H1 (cell line): ENCODE measurements at regions not wholly inside any gene's neighbourhood (a gene's known extent, or its start where the extent isn't known, plus 50 kb on each side); places are given as distances from the start of the nearest gene placed in this dataset.

ENCODE experiments used
- CTCF ChIA-PET: fragments of 300-600 bp; sonication (Branson Sonifier 250); formaldehyde crosslinking; loops from one replicate; lab custom pipeline; 2021; ENCODE audit not compliant: partially characterized antibody; lab: Charles Lee
- POLR2A ChIA-PET: fragments of 300-600 bp; sonication (Branson Sonifier 250); formaldehyde crosslinking; loops from one replicate; lab custom pipeline; 2021; ENCODE audit warnings: inconsistent platforms; ENCODE audit not compliant: partially characterized antibody; lab: Charles Lee
- DNase-seq, 2 experiments: peaks; one replicate each; pipeline versions ENCODE4 v3.0.0 to v3.0.0-alpha.2; 2010 to 2022; ENCODE audit warnings: low spot score in 2 of 2, low read depth in 1 of 2, mixed read lengths in 1 of 2
- FAIRE-seq: peaks from 2 replicates; lab custom pipeline; 2011; peaks lifted over from hg19 to GRCh38; lab: Jason Lieb, UNC
- H2AFZ ChIP-seq: 2 replicates; pipeline ENCODE4 v1.8.1; 2012; ENCODE audit warnings: low read length, inconsistent platforms
- H2AK5ac ChIP-seq: 2 replicates; pipeline ENCODE4 v1.6.1; 2013; ENCODE audit warnings: low read depth, low read length
- H2BK120ac ChIP-seq: replicated peaks from 2 replicates; pipeline ENCODE3; 2013; ENCODE audit warnings: low read depth, low read length, inconsistent platforms
- H2BK12ac ChIP-seq: 2 replicates; pipeline ENCODE4 v1.6.1; 2013; ENCODE audit warnings: low read depth, low read length
- H2BK15ac ChIP-seq: 2 replicates; pipeline ENCODE4 v1.6.1; 2013; ENCODE audit warnings: low read length
- H2BK20ac ChIP-seq: 2 replicates; pipeline ENCODE4 v1.6.1; 2013; ENCODE audit warnings: low read length
- H2BK5ac ChIP-seq: 2 replicates; pipeline ENCODE4 v1.6.1; 2013; ENCODE audit warnings: low read depth, low read length
- H3K14ac ChIP-seq: 2 replicates; pipeline ENCODE4 v1.6.1; 2013; ENCODE audit warnings: inconsistent platforms; ENCODE audit not compliant: insufficient read length
- H3K18ac ChIP-seq: 2 replicates; pipeline ENCODE4 v1.6.1; 2013; ENCODE audit warnings: low read length; ENCODE audit errors: extremely low read depth
- H3K23ac ChIP-seq: 2 replicates; pipeline ENCODE4 v1.6.1; 2013; ENCODE audit warnings: inconsistent platforms; ENCODE audit not compliant: insufficient read length
- H3K23me2 ChIP-seq: 2 replicates; pipeline ENCODE4 v1.6.1; 2013; ENCODE audit warnings: low read depth, low read length
- H3K27ac ChIP-seq: 2 replicates; pipeline ENCODE4 v1.6.1; 2011; ENCODE audit warnings: low read depth, low read length, inconsistent platforms
- H3K27me3 ChIP-seq, 4 experiments: replicated peaks in 1 of 4; 1 replicate in 1 of 4; 2 replicates in 3 of 4; pipeline versions ENCODE4 v1.6.1 to v1.8.1; 2011 to 2013; ENCODE audit warnings: low read length in 3 of 4, mild to moderate bottlenecking in 3 of 4, inconsistent platforms in 2 of 4, mixed read lengths in 2 of 4, moderate library complexity in 1 of 4; ENCODE audit not compliant: control insufficient read depth in 3 of 4, insufficient read depth in 3 of 4; ENCODE audit errors: extremely low read depth in 1 of 4
- H3K36me3 ChIP-seq, 4 experiments: 2 replicates each; pipeline versions ENCODE4 v1.6.1 to v1.8.1; 2011 to 2013; ENCODE audit warnings: mild to moderate bottlenecking in 4 of 4, low read length in 3 of 4, moderate library complexity in 2 of 4, control low read depth in 1 of 4, inconsistent platforms in 1 of 4; ENCODE audit not compliant: insufficient read depth in 4 of 4, control insufficient read depth in 2 of 4
- H3K4ac ChIP-seq: replicated peaks from 2 replicates; pipeline ENCODE3; 2013; ENCODE audit warnings: low read length, low read depth, mixed read lengths, inconsistent platforms; ENCODE audit not compliant: insufficient read length
- H3K4me1 ChIP-seq, 4 experiments: replicated peaks in 1 of 4; 1 replicate in 1 of 4; 2 replicates in 3 of 4; pipeline versions ENCODE4 v1.6.1 to v1.8.1; 2011 to 2013; ENCODE audit warnings: low read length in 3 of 4, inconsistent platforms in 2 of 4, mixed read lengths in 1 of 4; ENCODE audit not compliant: insufficient read depth in 4 of 4, control insufficient read depth in 3 of 4
- H3K4me2 ChIP-seq, 2 experiments: 2 replicates each; pipeline versions ENCODE4 v1.6.1 to v1.8.1; 2011 to 2013; ENCODE audit warnings: low read depth in 2 of 2, low read length in 2 of 2, control low read depth in 1 of 2, inconsistent platforms in 1 of 2, mild to moderate bottlenecking in 1 of 2; ENCODE audit not compliant: insufficient read depth in 1 of 2
- H3K4me3 ChIP-seq, 4 experiments: fragments of 200-600, 300-600 bp in 1 of 4; sonication (generic), shearing (Covaris generic), sonication (Bioruptor Twin) in 1 of 4; 2 replicates each; pipeline versions ENCODE4 v1.5.1 to v1.8.1; 2011 to 2016; ENCODE audit warnings: low read length in 4 of 4, low read depth in 3 of 4, control low read depth in 2 of 4, inconsistent platforms in 2 of 4, mild to moderate bottlenecking in 2 of 4, mixed read lengths in 1 of 4, moderate library complexity in 1 of 4; ENCODE audit not compliant: insufficient read depth in 2 of 4; ENCODE audit errors: extremely low read depth in 1 of 4
- H3K56ac ChIP-seq: replicated peaks from 2 replicates; pipeline ENCODE3; 2013; ENCODE audit warnings: low read depth, mild to moderate bottlenecking, mixed read lengths, low read length, inconsistent platforms; ENCODE audit not compliant: insufficient read length
- H3K79me1 ChIP-seq: 2 replicates; pipeline ENCODE4 v1.6.1; 2013; ENCODE audit warnings: low read depth, low read length, control low read depth
- H3K79me2 ChIP-seq, 2 experiments: 2 replicates each; pipeline versions ENCODE4 v1.6.1 to v1.8.1; 2012 to 2013; ENCODE audit warnings: low read length in 2 of 2, mild to moderate bottlenecking in 2 of 2, inconsistent platforms in 1 of 2; ENCODE audit not compliant: insufficient read depth in 2 of 2, control insufficient read depth in 1 of 2
- H3K9ac ChIP-seq, 4 experiments: replicated peaks in 1 of 4; 1 replicate in 1 of 4; 2 replicates in 3 of 4; pipeline versions ENCODE4 v1.6.1 to v1.8.1; 2011 to 2013; ENCODE audit warnings: low read depth in 3 of 4, low read length in 3 of 4, control low read depth in 2 of 4, mild to moderate bottlenecking in 2 of 4, moderate library complexity in 2 of 4, inconsistent platforms in 1 of 4; ENCODE audit errors: extremely low read depth in 1 of 4
- H3K9me3 ChIP-seq, 2 experiments: 2 replicates each; pipeline versions ENCODE4 v1.6.1 to v1.8.1; 2012 to 2013; ENCODE audit warnings: mild to moderate bottlenecking in 2 of 2, moderate library complexity in 2 of 2, control low read depth in 1 of 2, inconsistent platforms in 1 of 2, low read depth in 1 of 2, low read length in 1 of 2, mixed read lengths in 1 of 2; ENCODE audit not compliant: insufficient read depth in 2 of 2
- H4K20me1 ChIP-seq, 2 experiments: replicated peaks in 1 of 2; 2 replicates each; pipeline versions ENCODE3 to v1.8.1; 2011 to 2013; ENCODE audit warnings: inconsistent platforms in 2 of 2, low read length in 2 of 2, mild to moderate bottlenecking in 1 of 2; ENCODE audit not compliant: insufficient read depth in 2 of 2, control insufficient read depth in 1 of 2
- H4K5ac ChIP-seq: 2 replicates; pipeline ENCODE4 v1.6.1; 2013; ENCODE audit warnings: low read length, low read depth, mixed read lengths, inconsistent platforms; ENCODE audit not compliant: insufficient read length
- H4K8ac ChIP-seq: 2 replicates; pipeline ENCODE4 v1.8.0; 2013; ENCODE audit warnings: mild to moderate bottlenecking, moderate library complexity, low read length, inconsistent platforms; ENCODE audit not compliant: insufficient read depth; ENCODE audit errors: extremely low read depth
- H4K91ac ChIP-seq: replicated peaks from 2 replicates; pipeline ENCODE3; 2013; ENCODE audit warnings: low read length, mixed read lengths, inconsistent platforms; ENCODE audit not compliant: insufficient read length
- ZNF274 ChIP-seq: IDR thresholded peaks from 2 replicates; pipeline ENCODE4 v1.7.0; 2012; ENCODE audit warnings: low read length, borderline replicate concordance; ENCODE audit errors: extremely low read depth
- WGBS, 2 experiments: shearing (Covaris generic) in 1 of 2; methylation state at CpG; one replicate each; pipeline versions ENCODE4 v1.1.6 to v1.1.7; 2013 to 2015; ENCODE audit warnings: low lambda C conversion rate in 2 of 2, mixed read lengths in 2 of 2, inconsistent platforms in 1 of 2, low coverage in 1 of 2, missing lambda C conversion rate in 1 of 2; ENCODE audit not compliant: insufficient replicate concordance in 2 of 2, insufficient coverage in 1 of 2, insufficient read length in 1 of 2; ENCODE audit errors: extremely low coverage in 1 of 2, missing lambda C conversion rate in 1 of 2; 5-methylcytosine and 5-hydroxymethylcytosine counted together

DNA sequence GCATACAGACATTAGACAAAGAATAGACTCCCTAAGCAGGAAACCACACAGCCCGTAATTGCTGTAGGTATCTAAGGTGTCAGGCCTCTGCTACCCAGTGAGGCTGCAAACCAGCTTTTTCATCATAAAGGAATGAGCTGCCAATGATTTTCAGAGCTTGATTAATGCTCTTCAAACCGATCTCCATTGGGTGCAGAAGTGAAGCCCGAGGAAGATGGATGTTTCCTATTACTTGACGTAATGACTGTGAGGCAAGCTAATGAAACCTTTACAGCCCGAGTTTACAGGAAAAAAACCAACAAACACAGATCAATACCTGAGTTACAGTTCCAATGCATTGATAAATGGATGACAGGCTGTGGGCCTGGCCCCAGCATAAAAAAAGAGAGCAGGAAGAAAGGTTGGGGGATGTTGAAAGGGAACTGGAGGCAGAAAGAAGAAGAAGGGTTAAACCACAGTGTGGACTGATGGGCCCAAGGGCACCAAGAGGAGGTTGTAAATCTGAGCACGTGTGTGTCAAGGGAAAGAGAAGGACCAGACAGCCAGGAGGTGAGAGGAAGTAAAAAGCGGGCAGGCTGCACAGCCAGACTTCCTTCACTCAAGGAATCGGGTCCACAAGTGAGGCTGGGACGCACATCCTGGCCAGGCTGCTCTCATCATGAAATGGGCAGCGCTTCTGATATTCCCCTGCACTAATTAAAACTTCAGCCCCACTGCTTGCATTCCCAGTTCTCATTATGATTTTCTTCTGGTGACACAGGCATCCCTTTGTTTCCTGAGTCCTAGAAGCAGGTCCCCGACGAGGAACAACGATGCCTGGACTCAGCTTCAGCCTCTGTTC lies 70.6 kb upstream of the NTM start:
- no peak overlapping the region for H4K5ac ChIP-seq
- 91% methylated on average over 13 of the region's 13 CpGs; no CpG with 5 or more reads in 1 of the 2 experiments for WGBS, 2 experiments
- peaks cover 0 to 11% (median 2%) of the 10 kb centered on the region in 4 experiments; a peak in 5 of 8 replicates for H3K36me3 ChIP-seq
- H3K23me2 ChIP-seq = no peaks in the 10 kb centered on the region
- H2AFZ ChIP-seq = no peak overlapping the region
- H2AK5ac ChIP-seq = no peak overlapping the region
- no peak overlapping the region for H2BK12ac ChIP-seq
- no peak overlapping the region for H3K14ac ChIP-seq
- peaks cover 15% of the 10 kb centered on the region for H3K79me1 ChIP-seq
- H3K56ac ChIP-seq = no peak overlapping the region
- FAIRE-seq = no peak
- H3K27me3 ChIP-seq = no peaks in the 10 kb centered on the region
- no peak for TF ChIP-seq ZNF274
- H3K18ac ChIP-seq = no peak overlapping the region
- peaks cover 0 to 8% of the 10 kb centered on the region in 2 experiments; a peak in 1 of 4 replicates for H3K79me2 ChIP-seq
- no peak for DNase-seq
- no peak overlapping the region for H3K27ac ChIP-seq
- no peak overlapping the region for H4K8ac ChIP-seq
- no peak overlapping the region for H3K23ac ChIP-seq
- CTCF ChIA-PET = interaction anchor here (1.4 to 1.5 kb wide), 2 partner anchors 12 to 54 kb away, joined by 3 to 5 read pairs; no protein-coding TSS in a partner anchor
- no peak overlapping the region for H2BK15ac ChIP-seq
- no peak overlapping the region for H3K4me2 ChIP-seq
- no peaks in the 10 kb centered on the region for H3K9me3 ChIP-seq
- H3K4ac ChIP-seq = no peak overlapping the region
- no peak overlapping the region for H3K4me3 ChIP-seq
- peaks cover 2 to 3% of the 10 kb centered on the region in 2 experiments for H4K20me1 ChIP-seq
- peaks cover 0 to 2% (median 1%) of the 10 kb centered on the region in 4 experiments; a peak in 4 of 7 replicates for H3K4me1 ChIP-seq
- H2BK20ac ChIP-seq = no peak overlapping the region
- POLR2A ChIA-PET = interaction anchor here (0.8 to 1.0 kb wide), 2 partner anchors 12 to 22 kb away, joined by 3 read pairs; no protein-coding TSS in a partner anchor
- no peak overlapping the region for H3K9ac ChIP-seq
- H2BK5ac ChIP-seq = no peak overlapping the region
- H2BK120ac ChIP-seq = no peak overlapping the region
- H4K91ac ChIP-seq = no peak overlapping the region
